PC-9 (cell line): ENCODE measurements at regions not wholly inside any gene's neighbourhood (a gene's known extent, or its start where the extent isn't known, plus 50 kb on each side); places are given as distances from the start of the nearest gene placed in this dataset.

Experiments
- BruUV-seq: library from RNA; stranded (reverse); fragments of 400-500 nt; replicated peaks from 2 replicates; lab custom pipeline; 2021; lab: Mats Ljungman, UMichigan
- CTCF ChIA-PET: fragments of 300-600 bp; sonication (Branson Sonifier 250); formaldehyde crosslinking; loops from one replicate; lab custom pipeline; 2022; ENCODE audit warnings: antibody characterized with exemption; lab: Charles Lee
- POLR2A ChIA-PET: fragments of 300-600 bp; sonication (Branson Sonifier 250); formaldehyde crosslinking; loops from one replicate; lab custom pipeline; 2022; ENCODE audit warnings: antibody characterized with exemption; ENCODE audit not compliant: unreplicated experiment; lab: Charles Lee
- DNase-seq, 2 experiments: peaks; one replicate each; pipeline versions ENCODE4 v3.0.0 to v3.0.0-alpha.2; 2015 to 2022; ENCODE audit warnings: mixed read lengths in 1 of 2
- H2AFZ ChIP-seq: fragments of 200-600 bp; sonication (generic); 2 replicates; pipeline ENCODE4 v1.8.1; 2017; ENCODE audit warnings: antibody characterized with exemption
- H3F3A ChIP-seq: fragments of 200-600 bp; sonication (generic); 2 replicates; pipeline ENCODE4 v1.8.1; 2017; ENCODE audit warnings: antibody characterized with exemption, mild to moderate bottlenecking, low read depth; ENCODE audit not compliant: insufficient read depth
- H3K27ac ChIP-seq: fragments of 200-600 bp; sonication (generic); 2 replicates; pipeline ENCODE4 v1.6.1; 2016; ENCODE audit warnings: mixed run types
- H3K27me3 ChIP-seq: fragments of 200-600 bp; sonication (generic); 2 replicates; pipeline ENCODE4 v1.6.1; 2016; ENCODE audit warnings: low read depth, mixed run types; ENCODE audit not compliant: insufficient read depth
- H3K36me3 ChIP-seq: fragments of 200-600 bp; sonication (generic); 2 replicates; pipeline ENCODE4 v1.6.1; 2016; ENCODE audit warnings: low read depth, mixed run types
- H3K4me1 ChIP-seq: fragments of 200-600 bp; sonication (generic); replicated peaks from 2 replicates; pipeline ENCODE4 v1.6.1; 2016; ENCODE audit warnings: mixed run types; ENCODE audit not compliant: insufficient read depth
- H3K4me2 ChIP-seq: fragments of 200-600 bp; sonication (generic); 2 replicates; pipeline ENCODE4 v1.6.1; 2017; ENCODE audit warnings: mixed run types
- H3K4me3 ChIP-seq: fragments of 200-600 bp; sonication (generic); 2 replicates; pipeline ENCODE4 v1.6.1; 2016; ENCODE audit warnings: mixed run types
- H3K79me2 ChIP-seq: fragments of 200-600 bp; sonication (generic); 2 replicates; pipeline ENCODE4 v1.6.1; 2017; ENCODE audit warnings: low read depth, mixed run types
- H3K9me2 ChIP-seq: fragments of 200-600 bp; sonication (generic); 2 replicates; pipeline ENCODE4 v1.8.1; 2017; ENCODE audit warnings: mild to moderate bottlenecking; ENCODE audit not compliant: insufficient read depth
- H3K9me3 ChIP-seq: fragments of 200-600 bp; sonication (generic); 2 replicates; pipeline ENCODE4 v1.8.1; 2016; ENCODE audit warnings: low read depth; ENCODE audit not compliant: insufficient read depth
- H4K20me1 ChIP-seq: fragments of 200-600 bp; sonication (generic); 2 replicates; pipeline ENCODE4 v1.8.1; 2017; ENCODE audit not compliant: insufficient read depth
- EZH2 ChIP-seq: fragments of 200-600 bp; sonication (generic); IDR thresholded peaks from 2 replicates; pipeline ENCODE4 v1.8.0; 2017; ENCODE audit warnings: antibody characterized with exemption, low read depth
- intact Hi-C: fragments of 100-400 bp; cut with micrococcal nuclease; formaldehyde crosslinking; loops from one replicate; pipeline ENCODE4 v1.10.0; 2022; ENCODE audit not compliant: unreplicated experiment
- TF ChIP-seq, protein P1 (sequence below): fragments of 200-600 bp; sonication (generic); conservative IDR thresholded peaks from 2 replicates; pipeline ENCODE4 v1.6.1; 2017; ENCODE audit warnings: mixed run types, antibody characterized with exemption, mild to moderate bottlenecking, moderate library complexity

GRCh38 chrX:98568795-98569194 lies 1685.1 kb downstream of the RPA4 start:
- Histone ChIP-seq H3K36me3 (no peaks in the 10 kb centered on the region), H3K27ac (no peak overlapping the region), H3K9me2 (no peaks in the 10 kb centered on the region), H2AFZ (no peak overlapping the region), H3K4me3 (no peak overlapping the region), H3K4me1 (no peaks in the 10 kb centered on the region), H4K20me1 (no peaks in the 10 kb centered on the region), H3K9me3 (no peaks in the 10 kb centered on the region), H3F3A (no peaks in the 10 kb centered on the region), H3K27me3 (no peaks in the 10 kb centered on the region), H3K4me2 (no peak overlapping the region), H3K79me2 (no peaks in the 10 kb centered on the region)
- no peak for TF ChIP-seq EZH2
- TF ChIP-seq, protein P1, sequence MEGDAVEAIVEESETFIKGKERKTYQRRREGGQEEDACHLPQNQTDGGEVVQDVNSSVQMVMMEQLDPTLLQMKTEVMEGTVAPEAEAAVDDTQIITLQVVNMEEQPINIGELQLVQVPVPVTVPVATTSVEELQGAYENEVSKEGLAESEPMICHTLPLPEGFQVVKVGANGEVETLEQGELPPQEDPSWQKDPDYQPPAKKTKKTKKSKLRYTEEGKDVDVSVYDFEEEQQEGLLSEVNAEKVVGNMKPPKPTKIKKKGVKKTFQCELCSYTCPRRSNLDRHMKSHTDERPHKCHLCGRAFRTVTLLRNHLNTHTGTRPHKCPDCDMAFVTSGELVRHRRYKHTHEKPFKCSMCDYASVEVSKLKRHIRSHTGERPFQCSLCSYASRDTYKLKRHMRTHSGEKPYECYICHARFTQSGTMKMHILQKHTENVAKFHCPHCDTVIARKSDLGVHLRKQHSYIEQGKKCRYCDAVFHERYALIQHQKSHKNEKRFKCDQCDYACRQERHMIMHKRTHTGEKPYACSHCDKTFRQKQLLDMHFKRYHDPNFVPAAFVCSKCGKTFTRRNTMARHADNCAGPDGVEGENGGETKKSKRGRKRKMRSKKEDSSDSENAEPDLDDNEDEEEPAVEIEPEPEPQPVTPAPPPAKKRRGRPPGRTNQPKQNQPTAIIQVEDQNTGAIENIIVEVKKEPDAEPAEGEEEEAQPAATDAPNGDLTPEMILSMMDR, result no peak
- intact Hi-C loops, result no loop called here
- ChIA-PET CTCF (no interaction called here), POLR2A (no interaction called here)
- no peak for DNase-seq
- BruUV-seq, result no TSS peak

- Histone ChIP-seq H2AFZ (no peak overlapping the region), H4K20me1 (no peaks in the 10 kb centered on the region), H3K9me3 (no peaks in the 10 kb centered on the region), H3K27me3 (no peaks in the 10 kb centered on the region), H3K4me1 (no peaks in the 10 kb centered on the region), H3K4me3 (no peak overlapping the region), H3K79me2 (no peaks in the 10 kb centered on the region), H3K9me2 (no peaks in the 10 kb centered on the region), H3K4me2 (no peak overlapping the region), H3K27ac (no peak overlapping the region), H3K36me3 (no peaks in the 10 kb centered on the region), H3F3A (no peaks in the 10 kb centered on the region)
- intact Hi-C loops, result no loop called here
- TF ChIP-seq, protein P1, result no peak
- no peak for TF ChIP-seq EZH2
- ChIA-PET POLR2A (no interaction called here), CTCF (no interaction called here)
- no peak for DNase-seq
- BruUV-seq, result no TSS peak
Observed at GRCh38 chrX:98605941-98606340, 1722.2 kb downstream of the RPA4 start.

GRCh38 chrX:98607739-98608138 lies 1724.0 kb downstream of the RPA4 start:
- H3K27ac ChIP-seq, result no peak overlapping the region
- H4K20me1 ChIP-seq, result no peaks in the 10 kb centered on the region
- TF ChIP-seq, protein P1, result no peak
- no peak for TF ChIP-seq EZH2
- ChIA-PET POLR2A (no interaction called here), CTCF (no interaction called here)
- H3K36me3 ChIP-seq, result no peaks in the 10 kb centered on the region
- H3K79me2 ChIP-seq, result no peaks in the 10 kb centered on the region
- BruUV-seq, result no TSS peak
- no peak overlapping the region for H3K4me2 ChIP-seq
- no peak overlapping the region for H2AFZ ChIP-seq
- H3F3A ChIP-seq, result no peaks in the 10 kb centered on the region
- no peaks in the 10 kb centered on the region for H3K9me2 ChIP-seq
- H3K9me3 ChIP-seq, result no peaks in the 10 kb centered on the region
- no peak overlapping the region for H3K4me3 ChIP-seq
- no peak for DNase-seq
- no peaks in the 10 kb centered on the region for H3K27me3 ChIP-seq
- no peaks in the 10 kb centered on the region for H3K4me1 ChIP-seq
- intact Hi-C loops, result no loop called here
